H9 (cell line): ENCODE measurements at regions not wholly inside any gene's neighbourhood (a gene's known extent, or its start where the extent isn't known, plus 50 kb on each side); places are given as distances from the start of the nearest gene placed in this dataset.

Experiments used
- DNase-seq: peaks from one replicate; pipeline ENCODE4 v3.0.0-alpha.2; 2017
- H2AFZ ChIP-seq: one replicate; pipeline ENCODE4 v1.6.1; 2013; ENCODE audit warnings: mild to moderate bottlenecking, low read length, control low read depth, moderate library complexity
- H2AK5ac ChIP-seq: 2 replicates; pipeline ENCODE4 v1.6.1; 2013; ENCODE audit warnings: low read length, control low read depth, mixed read lengths; ENCODE audit not compliant: insufficient read length
- H2BK120ac ChIP-seq: one replicate; pipeline ENCODE4 v1.6.1; 2013; ENCODE audit warnings: low read depth, mild to moderate bottlenecking, low read length, control low read depth, inconsistent platforms; ENCODE audit not compliant: poor library complexity, severe bottlenecking
- H2BK12ac ChIP-seq: 2 replicates; pipeline ENCODE4 v1.6.1; 2013; ENCODE audit warnings: low read length, control low read depth, mixed read lengths, low read depth; ENCODE audit not compliant: insufficient read length
- H2BK15ac ChIP-seq: 2 replicates; pipeline ENCODE4 v1.6.1; 2013; ENCODE audit warnings: low read depth, low read length, control low read depth
- H2BK20ac ChIP-seq: one replicate; pipeline ENCODE4 v1.6.1; 2013; ENCODE audit warnings: low read depth, mild to moderate bottlenecking, low read length, control low read depth, inconsistent platforms; ENCODE audit not compliant: poor library complexity, severe bottlenecking
- H2BK5ac ChIP-seq: 2 replicates; pipeline ENCODE4 v1.6.1; 2013; ENCODE audit warnings: low read length, control low read depth, mixed read lengths; ENCODE audit not compliant: insufficient read length
- H3K14ac ChIP-seq: 2 replicates; pipeline ENCODE4 v1.6.1; 2013; ENCODE audit warnings: low read length, control low read depth; ENCODE audit not compliant: insufficient read depth
- H3K18ac ChIP-seq: 2 replicates; pipeline ENCODE4 v1.6.1; 2013; ENCODE audit warnings: low read depth, mild to moderate bottlenecking, mixed read lengths, low read length, control low read depth; ENCODE audit not compliant: insufficient read length
- H3K23ac ChIP-seq: 2 replicates; pipeline ENCODE4 v1.6.1; 2013; ENCODE audit warnings: low read length, control low read depth, mixed read lengths, low read depth; ENCODE audit not compliant: insufficient read length
- H3K23me2 ChIP-seq: 2 replicates; pipeline ENCODE4 v1.6.1; 2013; ENCODE audit warnings: low read depth, mild to moderate bottlenecking, mixed read lengths, low read length, control low read depth; ENCODE audit not compliant: insufficient read length, poor library complexity, severe bottlenecking
- H3K27ac ChIP-seq: 2 replicates; pipeline ENCODE4 v1.5.1; 2013; ENCODE audit warnings: low read length, control low read depth, mixed read lengths, low read depth; ENCODE audit not compliant: insufficient read length
- H3K27me3 ChIP-seq: 2 replicates; pipeline ENCODE4 v1.6.1; 2013; ENCODE audit warnings: low read length, control low read depth, inconsistent platforms; ENCODE audit not compliant: insufficient read depth
- H3K4ac ChIP-seq: 2 replicates; pipeline ENCODE4 v1.6.1; 2013; ENCODE audit warnings: low read depth, mild to moderate bottlenecking, control low read depth, inconsistent platforms, low read length, moderate library complexity
- H3K4me1 ChIP-seq: 2 replicates; pipeline ENCODE4 v1.6.1; 2013; ENCODE audit warnings: low read length, control low read depth, inconsistent platforms; ENCODE audit not compliant: insufficient read depth
- H3K4me2 ChIP-seq: 2 replicates; pipeline ENCODE4 v1.6.1; 2013; ENCODE audit warnings: low read length, control low read depth, mixed read lengths; ENCODE audit not compliant: insufficient read length, insufficient read depth
- H3K56ac ChIP-seq: 2 replicates; pipeline ENCODE4 v1.6.1; 2013; ENCODE audit warnings: low read depth, mild to moderate bottlenecking, mixed read lengths, low read length, control low read depth; ENCODE audit not compliant: insufficient read length
- H3K79me1 ChIP-seq: 2 replicates; pipeline ENCODE4 v1.6.1; 2013; ENCODE audit warnings: low read depth, mild to moderate bottlenecking, moderate library complexity, low read length, control low read depth, inconsistent platforms; ENCODE audit not compliant: insufficient read depth, poor library complexity, severe bottlenecking
- H3K79me2 ChIP-seq: 2 replicates; pipeline ENCODE4 v1.6.1; 2013; ENCODE audit warnings: low read length, control low read depth, inconsistent platforms; ENCODE audit not compliant: insufficient read depth
- H3K9ac ChIP-seq: 2 replicates; pipeline ENCODE4 v1.6.1; 2013; ENCODE audit warnings: low read length, control low read depth, mixed read lengths; ENCODE audit not compliant: insufficient read length; ENCODE audit errors: extremely low read depth
- H3K9me3 ChIP-seq: one replicate; pipeline ENCODE4 v1.6.1; 2013; ENCODE audit warnings: low read depth, low read length, inconsistent platforms; ENCODE audit not compliant: control insufficient read depth
- H3T11ph ChIP-seq: one replicate; pipeline ENCODE4 v1.6.1; 2013; ENCODE audit warnings: mild to moderate bottlenecking, low read length, control low read depth, inconsistent platforms
- H4K20me1 ChIP-seq: one replicate; pipeline ENCODE4 v1.6.1; 2013; ENCODE audit not compliant: control insufficient read depth, insufficient read length, insufficient read depth
- H4K5ac ChIP-seq: 2 replicates; pipeline ENCODE4 v1.6.1; 2013; ENCODE audit warnings: low read depth, mild to moderate bottlenecking, mixed read lengths, low read length, control low read depth; ENCODE audit not compliant: insufficient read length
- H4K8ac ChIP-seq: replicated peaks from 2 replicates; pipeline ENCODE4 v1.6.1; 2013; ENCODE audit warnings: low read length, control low read depth, mixed read lengths, low read depth; ENCODE audit not compliant: insufficient read length
- H4K91ac ChIP-seq: 2 replicates; pipeline ENCODE4 v1.6.1; 2013; ENCODE audit warnings: low read depth, mild to moderate bottlenecking, moderate library complexity, mixed read lengths, low read length, control low read depth; ENCODE audit not compliant: insufficient read length
- H3K27ac Mint-ChIP-seq, 3 experiments: 2 replicates in 2 of 3; 3 replicates in 1 of 3; pipeline ENCODE4 v1.8.0; 2020 to 2021; ENCODE audit warnings: mixed read lengths in 3 of 3, mild to moderate bottlenecking in 1 of 3, moderate library complexity in 1 of 3
- H3K27me3 Mint-ChIP-seq: 2 replicates; pipeline ENCODE4 v1.8.0; 2021; ENCODE audit warnings: low read depth, mild to moderate bottlenecking, moderate library complexity, mixed read lengths
- H3K36me3 Mint-ChIP-seq, 3 experiments: 2 replicates in 2 of 3; 3 replicates in 1 of 3; pipeline ENCODE4 v1.8.0; 2020 to 2021; ENCODE audit warnings: low read depth in 3 of 3, mixed read lengths in 3 of 3; ENCODE audit not compliant: insufficient read depth in 1 of 3
- H3K4me1 Mint-ChIP-seq, 2 experiments: 2 replicates each; pipeline ENCODE4 v1.8.0; 2020; ENCODE audit warnings: mixed read lengths in 2 of 2
- H3K4me3 Mint-ChIP-seq, 2 experiments: 2 replicates in 1 of 2; 3 replicates in 1 of 2; pipeline ENCODE4 v1.8.0; 2020 to 2021; ENCODE audit warnings: mild to moderate bottlenecking in 2 of 2, mixed read lengths in 2 of 2, moderate library complexity in 1 of 2
- H3K9me3 Mint-ChIP-seq, 2 experiments: 2 replicates in 1 of 2; 3 replicates in 1 of 2; pipeline ENCODE4 v1.8.0; 2020; ENCODE audit warnings: mild to moderate bottlenecking in 2 of 2, mixed read lengths in 2 of 2, moderate library complexity in 1 of 2
- CTCF ChIP-seq: fragments of 200-600 bp; sonication (generic); conservative IDR thresholded peaks from 3 replicates; pipeline ENCODE4 v1.8.0; 2021; ENCODE audit warnings: antibody characterized with exemption, mild to moderate bottlenecking
- WGBS: extraction: QIAGEN DNeasy Blood & Tissue Kit; methylation state at CpG from one replicate; pipeline ENCODE4 v1.1.7; 2013; ENCODE audit warnings: missing lambda C conversion rate, low lambda C conversion rate, mixed read lengths; ENCODE audit not compliant: insufficient read length; ENCODE audit errors: extremely low coverage; 5-methylcytosine and 5-hydroxymethylcytosine counted together

DNA sequence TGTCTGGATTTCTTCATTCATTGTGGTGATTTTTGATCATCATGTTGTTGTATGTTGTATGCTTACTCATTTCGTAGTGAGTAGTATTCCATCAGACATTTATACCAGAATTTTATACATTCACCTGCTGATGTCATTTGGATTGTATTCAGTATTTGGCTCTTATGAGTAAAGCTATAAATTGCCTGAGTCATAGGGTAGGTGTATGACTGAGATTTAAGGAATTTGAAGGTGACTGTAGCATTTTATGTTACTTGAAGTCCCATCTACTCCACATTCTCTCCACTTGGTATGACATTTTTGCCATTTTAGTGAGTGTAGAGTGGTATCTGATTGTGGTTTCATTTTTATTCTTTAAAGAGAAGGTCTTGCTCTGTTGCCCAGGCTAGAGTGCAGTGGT, 548.2 kb downstream of the TBC1D22A start:
- Histone ChIP-seq H4K20me1 (no peaks in the 10 kb centered on the region), H4K5ac (no peak overlapping the region), H3K18ac (no peak overlapping the region), H3K56ac (no peak overlapping the region), H3K27ac (no peak overlapping the region), H3K79me1 (no peaks in the 10 kb centered on the region), H3K14ac (no peak overlapping the region), H4K8ac (no peak overlapping the region), H2BK12ac (no peak overlapping the region), H3K4ac (no peak overlapping the region), H3K9ac (no peak overlapping the region), H2AFZ (no peak overlapping the region), H3K79me2 (no peaks in the 10 kb centered on the region), H2AK5ac (no peak overlapping the region), H3T11ph (no peak overlapping the region), H3K23me2 (no peaks in the 10 kb centered on the region), H2BK5ac (no peak overlapping the region), H2BK120ac (no peak overlapping the region), H2BK20ac (no peak overlapping the region), H3K4me2 (no peak overlapping the region), H3K27me3 (no peaks in the 10 kb centered on the region), H2BK15ac (no peak overlapping the region), H3K9me3 (peaks cover 66% of the 10 kb centered on the region), H3K23ac (no peak overlapping the region), H4K91ac (no peak overlapping the region), H3K4me1 (no peaks in the 10 kb centered on the region)
- TF ChIP-seq CTCF, result no peak
- no peaks in the 10 kb centered on the region for H3K4me1 Mint-ChIP-seq
- no peak overlapping the region for H3K27ac Mint-ChIP-seq
- peaks cover 1 to 38% (median 5%) of the 10 kb centered on the region in 3 experiments; a peak in 5 of 7 replicates for H3K36me3 Mint-ChIP-seq
- no peak overlapping the region for H3K4me3 Mint-ChIP-seq
- DNase-seq, result no peak
- H3K9me3 Mint-ChIP-seq, result peaks cover 79 to 94% of the 10 kb centered on the region in 2 experiments
- WGBS, result no CpG with 5 or more reads among the region's 1 CpG
- no peaks in the 10 kb centered on the region; the same call in none of the 2 replicates for H3K27me3 Mint-ChIP-seq
